ENCODE measurements at regions not wholly inside any gene's neighbourhood (a gene's known extent, or its start where the extent isn't known, plus 50 kb on each side); places are given as distances from the start of the nearest gene placed in this dataset.

- H3K27ac ChIP-seq: no peak overlapping the region
- TF ChIP-seq ZFX (IDR thresholded peaks at IDR 0.05) (no peak), CTCF (conservative IDR thresholded peaks at IDR 0.05) (no peak)
Observed at GRCh38 chr20:41853806-41854205, 235.6 kb upstream of the CHD6 start.

DNA sequence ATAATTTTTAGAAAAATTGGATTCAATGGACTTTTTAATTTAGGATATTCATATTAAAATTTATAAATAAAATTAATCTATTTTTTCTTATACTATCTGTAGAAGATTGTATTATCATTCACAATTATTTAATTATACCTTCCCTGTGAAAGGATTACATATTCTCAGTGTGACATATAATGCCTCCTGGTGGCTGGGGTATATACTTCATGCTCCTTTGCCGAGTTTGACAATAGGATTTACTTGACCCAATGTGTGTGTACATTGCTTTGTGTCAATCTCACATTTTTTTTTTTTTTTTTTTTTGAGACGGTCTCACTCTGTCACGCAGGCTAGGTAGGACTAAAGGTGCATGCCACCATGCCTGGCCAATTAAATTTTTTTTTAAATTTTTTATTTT is 230.0 kb upstream of the CHD6 start:
- TF ChIP-seq CTCF (conservative IDR thresholded peaks at IDR 0.05): peak; percentile 67
- TF ChIP-seq ZFX (IDR thresholded peaks at IDR 0.05): no peak
- no peak overlapping the region for H3K27ac ChIP-seq

- no peak overlapping the region for H3K27ac ChIP-seq
- TF ChIP-seq ZFX (IDR thresholded peaks at IDR 0.05): no peak
- TF ChIP-seq CTCF (conservative IDR thresholded peaks at IDR 0.05): no peak
Observed at GRCh38 chr20:41837669-41838224, 219.6 kb upstream of the CHD6 start.

GRCh38 chr20:41833739-41834138 is 215.6 kb upstream of the CHD6 start:
- no peak overlapping the region for H3K27ac ChIP-seq
- TF ChIP-seq ZFX (IDR thresholded peaks at IDR 0.05) (no peak), CTCF (conservative IDR thresholded peaks at IDR 0.05) (no peak)

DNA sequence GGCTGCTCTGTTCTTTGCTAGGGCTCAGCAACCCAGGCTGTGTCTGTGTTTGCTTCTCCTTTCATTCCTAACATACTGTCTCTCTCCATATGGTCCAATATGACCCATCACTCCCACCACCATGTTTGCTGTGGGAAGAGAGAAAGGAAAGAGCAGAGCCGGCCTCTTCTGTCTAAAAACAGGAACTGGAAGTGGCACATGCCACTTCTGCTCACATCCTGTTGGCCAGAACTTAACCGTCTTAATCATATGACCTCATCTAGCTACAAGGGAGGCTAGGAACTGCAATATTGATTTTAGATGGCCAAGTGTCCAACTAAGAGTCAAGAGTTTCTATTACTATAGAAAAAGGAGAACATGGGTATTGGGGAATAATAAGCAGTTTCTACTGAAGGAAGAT is 212.5 kb upstream of the CHD6 start:
- H3K27ac ChIP-seq: no peak overlapping the region
- TF ChIP-seq CTCF (conservative IDR thresholded peaks at IDR 0.05): no peak
- no peak for TF ChIP-seq ZFX (IDR thresholded peaks at IDR 0.05)

DNA sequence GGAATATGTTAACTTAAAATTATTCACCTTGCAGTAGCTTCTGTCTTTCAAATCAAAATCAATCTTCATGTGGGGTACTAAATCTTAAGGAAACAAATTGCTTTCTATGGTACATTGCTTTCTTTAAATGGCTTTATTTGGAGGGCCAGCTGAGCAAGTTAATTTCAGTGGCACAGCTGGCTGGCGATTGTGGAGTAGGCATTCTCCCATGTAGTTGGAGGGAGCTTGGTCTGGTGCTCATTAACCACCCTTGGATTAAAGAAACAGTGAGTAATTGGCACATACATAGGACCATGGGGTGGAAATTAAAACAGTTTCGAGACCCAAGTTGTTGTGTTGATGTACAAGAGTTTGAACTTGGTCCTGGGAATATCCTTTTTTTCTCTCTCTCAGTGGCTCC is 201.3 kb upstream of the CHD6 start:
- no peak overlapping the region for H3K27ac ChIP-seq
- TF ChIP-seq ZFX (IDR thresholded peaks at IDR 0.05): no peak
- no peak for TF ChIP-seq CTCF (conservative IDR thresholded peaks at IDR 0.05)

DNA sequence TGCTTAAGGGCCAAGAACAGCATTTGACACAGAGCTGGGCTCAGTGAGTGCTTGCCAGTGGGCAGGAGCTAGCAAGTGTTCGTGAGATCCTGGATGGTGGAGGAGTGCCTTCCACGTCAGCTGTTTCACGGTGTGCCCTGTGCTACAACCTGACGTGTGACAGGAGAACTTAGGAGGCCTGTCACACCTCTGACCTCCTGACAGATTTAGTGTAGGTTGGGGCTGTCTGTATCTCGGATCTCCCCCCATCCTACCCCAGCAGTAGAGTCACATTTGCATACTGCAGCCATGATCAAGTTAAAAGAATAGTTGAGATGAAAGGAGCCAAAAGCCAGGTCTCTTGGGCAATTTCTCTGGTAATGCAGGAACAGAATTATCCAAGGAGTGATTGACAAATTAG is 200.8 kb upstream of the CHD6 start:
- TF ChIP-seq CTCF (conservative IDR thresholded peaks at IDR 0.05) (no peak), ZFX (IDR thresholded peaks at IDR 0.05) (no peak)
- no peak overlapping the region for H3K27ac ChIP-seq

Data from C4-2B (cell line).